ENCODE measurements at regions not wholly inside any gene's neighbourhood (a gene's known extent, or its start where the extent isn't known, plus 50 kb on each side); places are given as distances from the start of the nearest gene placed in this dataset.

- no peak for TF ChIP-seq CTCF (CRISPR knock-in tag; IDR thresholded peaks at IDR 0.05)
- no peak for TF ChIP-seq HBP1 (CRISPR knock-in tag; IDR thresholded peaks at IDR 0.05; ENCODE audit: low read depth)
- no peak for TF ChIP-seq ZKSCAN8 (CRISPR knock-in tag; IDR thresholded peaks at IDR 0.05; ENCODE audit: borderline replicate concordance)
- TF ChIP-seq ELF4 (CRISPR knock-in tag; IDR thresholded peaks at IDR 0.05; ENCODE audit: borderline replicate concordance) = no peak
- TF ChIP-seq AKAP8 (CRISPR knock-in tag; IDR thresholded peaks at IDR 0.05) = no peak
- no peak for TF ChIP-seq THAP8 (CRISPR knock-in tag; IDR thresholded peaks at IDR 0.05; ENCODE audit: borderline replicate concordance)
- no peak for TF ChIP-seq KDM5B (CRISPR knock-in tag; IDR thresholded peaks at IDR 0.05; ENCODE audit: borderline replicate concordance)
- no peak for TF ChIP-seq ZNF292 (CRISPR knock-in tag; IDR thresholded peaks at IDR 0.05; ENCODE audit: borderline replicate concordance, low read depth)
- TF ChIP-seq YY1 (IDR thresholded peaks at IDR 0.05; ENCODE audit: insufficient read depth, insufficient replicate concordance, low read depth, low read length) = no peak
These were observed 114.3 kb downstream of the VSIG4 start for GRCh38 chrX:65925592-65925991.

All from HepG2 (cell line).